ENCODE measurements at regions not wholly inside any gene's neighbourhood (a gene's known extent, or its start where the extent isn't known, plus 50 kb on each side); places are given as distances from the start of the nearest gene placed in this dataset.
A peak's percentile ranks its signal among the peaks of the same experiment; 100 is the strongest.
"Not testable (repeated sequence)": the region's sequence is repeated elsewhere in the genome, so short reads cannot be mapped to it uniquely, and the experiment has no call there.

DNA sequence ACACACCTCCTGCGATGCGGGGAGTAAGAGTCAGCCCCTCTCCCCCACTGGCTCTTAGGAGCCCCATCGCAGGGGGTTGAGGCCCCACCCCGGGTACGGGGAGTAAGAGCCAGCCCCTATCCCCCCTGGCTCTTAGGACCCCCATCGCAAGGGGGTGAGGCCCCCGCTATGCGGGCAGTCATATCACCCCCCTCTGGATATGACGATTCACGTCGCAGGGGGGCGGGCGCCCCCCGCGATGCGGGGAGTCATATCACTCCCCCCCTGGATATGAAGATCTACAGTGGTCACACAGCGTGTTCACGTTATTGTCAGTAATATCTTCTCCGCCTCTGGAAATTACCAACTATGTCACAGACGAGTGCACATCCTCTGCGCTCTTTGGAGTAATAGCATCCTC is 61.1 kb downstream of the DEFB131A start:
- not testable (repeated sequence) for H3K4me3 ChIP-seq (ENCODE audit: low read depth, low read length); H3K36me3 ChIP-seq; DNase-seq; H3K4me1 ChIP-seq; H3K27me3 ChIP-seq; H3K9me3 ChIP-seq

DNA sequence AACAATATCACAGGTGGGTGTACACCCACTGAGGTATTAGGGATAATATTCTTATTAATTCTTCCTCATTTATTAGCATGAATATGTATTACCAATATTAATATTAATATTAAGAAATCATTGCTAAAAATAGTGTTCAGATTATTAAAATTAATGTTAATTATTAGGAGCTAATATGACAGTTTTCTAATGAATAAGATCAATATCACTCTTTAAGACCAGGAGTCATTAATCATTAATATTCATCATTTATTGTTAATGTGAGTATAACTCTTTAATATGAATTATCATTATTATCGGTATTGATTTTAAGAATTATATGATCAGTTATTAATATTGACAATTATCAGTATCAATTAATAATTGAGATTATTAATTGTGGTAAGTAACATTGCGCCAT is 62.5 kb downstream of the DEFB131A start:
- not testable (repeated sequence) for H3K36me3 ChIP-seq; H3K9me3 ChIP-seq; H3K27me3 ChIP-seq; H3K4me3 ChIP-seq (ENCODE audit: low read depth, low read length); H3K4me1 ChIP-seq; DNase-seq

DNA sequence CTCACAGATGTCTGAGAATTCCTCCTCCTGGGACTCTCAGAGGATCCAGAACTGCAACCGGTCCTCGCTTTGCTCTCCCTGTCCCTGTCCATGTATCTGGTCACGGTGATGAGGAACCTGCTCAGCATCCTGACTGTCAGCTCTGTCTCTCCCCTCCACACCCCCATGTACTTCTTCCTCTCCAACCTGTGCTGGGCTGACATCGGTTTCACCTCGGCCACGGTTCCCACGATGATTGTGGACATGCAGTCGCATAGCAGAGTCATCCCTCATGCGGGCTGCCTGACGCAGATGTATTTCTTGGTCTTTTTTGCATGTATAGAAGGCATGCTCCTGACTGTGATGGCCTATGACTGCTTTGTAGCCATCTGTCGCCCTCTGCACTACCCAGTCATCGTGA is 68.7 kb downstream of the DEFB131A start:
- not testable (repeated sequence) for H3K9me3 ChIP-seq

DNA sequence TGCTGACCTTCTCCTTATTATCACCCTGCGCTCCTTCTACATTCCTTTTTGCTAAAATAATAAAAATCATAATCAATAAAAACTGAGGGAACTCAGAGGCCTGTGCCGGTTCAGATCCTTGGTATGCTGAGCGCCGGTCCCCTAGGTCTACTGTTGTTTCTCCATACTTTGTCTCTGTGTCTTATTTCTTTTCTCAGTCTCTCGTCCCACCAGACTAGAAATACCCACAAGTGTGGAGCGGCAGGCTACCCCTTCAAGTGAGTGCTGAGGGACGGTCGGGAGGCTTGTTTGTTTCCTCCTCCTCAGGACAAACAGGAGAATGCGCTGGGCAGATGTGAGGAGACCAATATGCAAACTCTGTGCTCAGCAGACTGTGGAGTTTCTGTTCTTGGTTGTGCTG is 75.4 kb downstream of the DEFB131A start:
- not testable (repeated sequence) for H3K4me1 ChIP-seq; H3K4me3 ChIP-seq (ENCODE audit: low read depth, low read length); DNase-seq; H3K36me3 ChIP-seq; H3K27me3 ChIP-seq; H3K9me3 ChIP-seq

More for the DNA sequence above, 68.7 kb downstream of the DEFB131A start:
- not testable (repeated sequence) for DNase-seq; H3K36me3 ChIP-seq; H3K4me3 ChIP-seq (ENCODE audit: low read depth, low read length); H3K4me1 ChIP-seq; H3K27me3 ChIP-seq

- not testable (repeated sequence) for DNase-seq; H3K36me3 ChIP-seq; H3K4me1 ChIP-seq; H3K27me3 ChIP-seq; H3K9me3 ChIP-seq; H3K4me3 ChIP-seq (ENCODE audit: low read depth, low read length)
Measured at GRCh38 chr4:9522903-9523302, 78.7 kb downstream of the DEFB131A start.

GRCh38 chr4:9524406-9524805 is 80.2 kb downstream of the DEFB131A start:
- not testable (repeated sequence) for DNase-seq; H3K4me1 ChIP-seq; H3K27me3 ChIP-seq; H3K9me3 ChIP-seq; H3K4me3 ChIP-seq (ENCODE audit: low read depth, low read length); H3K36me3 ChIP-seq

- not testable (repeated sequence) for H3K27me3 ChIP-seq, H3K4me1 ChIP-seq, H3K36me3 ChIP-seq, H3K9me3 ChIP-seq
- DNase-seq = peak; percentile 77
- TF ChIP-seq, protein P1, sequence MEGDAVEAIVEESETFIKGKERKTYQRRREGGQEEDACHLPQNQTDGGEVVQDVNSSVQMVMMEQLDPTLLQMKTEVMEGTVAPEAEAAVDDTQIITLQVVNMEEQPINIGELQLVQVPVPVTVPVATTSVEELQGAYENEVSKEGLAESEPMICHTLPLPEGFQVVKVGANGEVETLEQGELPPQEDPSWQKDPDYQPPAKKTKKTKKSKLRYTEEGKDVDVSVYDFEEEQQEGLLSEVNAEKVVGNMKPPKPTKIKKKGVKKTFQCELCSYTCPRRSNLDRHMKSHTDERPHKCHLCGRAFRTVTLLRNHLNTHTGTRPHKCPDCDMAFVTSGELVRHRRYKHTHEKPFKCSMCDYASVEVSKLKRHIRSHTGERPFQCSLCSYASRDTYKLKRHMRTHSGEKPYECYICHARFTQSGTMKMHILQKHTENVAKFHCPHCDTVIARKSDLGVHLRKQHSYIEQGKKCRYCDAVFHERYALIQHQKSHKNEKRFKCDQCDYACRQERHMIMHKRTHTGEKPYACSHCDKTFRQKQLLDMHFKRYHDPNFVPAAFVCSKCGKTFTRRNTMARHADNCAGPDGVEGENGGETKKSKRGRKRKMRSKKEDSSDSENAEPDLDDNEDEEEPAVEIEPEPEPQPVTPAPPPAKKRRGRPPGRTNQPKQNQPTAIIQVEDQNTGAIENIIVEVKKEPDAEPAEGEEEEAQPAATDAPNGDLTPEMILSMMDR (IDR thresholded peaks at IDR 0.05; ENCODE audit: low read depth, low read length) = peak; percentile 40
- peak overlapping the region; percentile 46 for H3K4me3 ChIP-seq (ENCODE audit: low read depth, low read length)
Measured at GRCh38 chr4:9532134-9532862, 88.1 kb downstream of the DEFB131A start.

GRCh38 chr4:9532863-9533192 is 88.6 kb downstream of the DEFB131A start:
- not testable (repeated sequence) for H3K27me3 ChIP-seq; H3K4me1 ChIP-seq; H3K4me3 ChIP-seq (ENCODE audit: low read depth, low read length); H3K9me3 ChIP-seq; H3K36me3 ChIP-seq; DNase-seq

- H3K9me3 ChIP-seq; H3K36me3 ChIP-seq; H3K27me3 ChIP-seq; DNase-seq; H3K4me3 ChIP-seq (ENCODE audit: low read depth, low read length); H3K4me1 ChIP-seq: not testable (repeated sequence)
Measured at GRCh38 chr4:9537101-9537500, 92.9 kb downstream of the DEFB131A start.

DNA sequence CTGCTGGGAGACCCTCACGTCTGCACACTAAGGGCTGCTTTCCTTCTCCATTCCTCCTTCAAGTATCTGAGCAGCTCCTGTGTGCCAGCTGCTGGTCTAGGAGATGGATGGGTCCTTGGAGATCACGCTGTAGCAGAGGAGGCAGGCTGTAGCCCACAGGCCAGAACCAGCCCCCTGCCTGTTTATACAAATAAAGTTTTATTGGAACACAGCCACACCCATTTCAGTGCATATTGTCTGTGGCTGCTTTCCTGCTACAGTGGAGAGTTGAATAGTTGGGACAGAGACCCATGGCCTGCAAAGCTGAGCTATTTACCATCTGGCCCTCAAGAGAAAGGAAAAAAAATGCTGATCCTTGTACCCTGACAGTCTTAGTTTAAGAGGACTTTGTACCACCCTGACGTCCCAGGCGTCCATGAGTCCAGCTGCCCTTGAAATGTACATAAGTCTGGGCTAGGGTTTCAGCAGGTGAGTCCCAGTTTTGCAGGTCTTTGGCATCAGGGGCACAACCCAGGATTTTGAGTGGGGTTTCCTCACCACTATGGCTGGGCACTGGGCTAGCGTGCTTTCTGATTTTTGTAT is 95.8 kb downstream of the DEFB131A start:
- not testable (repeated sequence) for H3K9me3 ChIP-seq; H3K4me3 ChIP-seq (ENCODE audit: low read depth, low read length); H3K36me3 ChIP-seq; H3K4me1 ChIP-seq; H3K27me3 ChIP-seq; DNase-seq

DNA sequence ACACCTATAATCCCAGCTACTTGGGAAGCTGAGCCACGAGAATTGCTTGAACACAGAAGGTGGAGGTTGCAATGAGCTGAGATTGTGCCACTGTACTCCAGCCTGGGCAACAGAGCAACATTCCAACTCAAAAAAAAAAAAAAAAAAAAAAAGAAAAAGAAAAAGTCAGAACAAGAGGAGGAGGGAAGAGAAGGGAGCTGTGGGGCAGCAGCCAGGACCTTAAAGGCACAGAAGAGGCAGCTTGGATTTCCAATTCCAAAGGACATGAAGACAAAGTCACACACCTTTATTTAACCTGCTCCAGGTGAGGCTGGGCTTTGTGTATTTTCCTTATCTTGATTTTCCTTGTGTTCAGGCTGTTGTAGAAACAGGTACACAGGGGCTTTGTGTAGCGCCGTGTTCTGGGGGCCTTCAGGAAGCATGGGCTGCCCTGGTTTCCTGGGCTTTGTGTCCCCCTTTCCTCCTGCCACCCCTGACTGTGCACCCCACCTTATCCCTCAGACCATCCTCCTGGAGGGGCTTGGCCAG is 97.2 kb downstream of the DEFB131A start:
- not testable (repeated sequence) for H3K9me3 ChIP-seq; H3K4me1 ChIP-seq; H3K36me3 ChIP-seq; H3K4me3 ChIP-seq (ENCODE audit: low read depth, low read length); H3K27me3 ChIP-seq; DNase-seq

DNA sequence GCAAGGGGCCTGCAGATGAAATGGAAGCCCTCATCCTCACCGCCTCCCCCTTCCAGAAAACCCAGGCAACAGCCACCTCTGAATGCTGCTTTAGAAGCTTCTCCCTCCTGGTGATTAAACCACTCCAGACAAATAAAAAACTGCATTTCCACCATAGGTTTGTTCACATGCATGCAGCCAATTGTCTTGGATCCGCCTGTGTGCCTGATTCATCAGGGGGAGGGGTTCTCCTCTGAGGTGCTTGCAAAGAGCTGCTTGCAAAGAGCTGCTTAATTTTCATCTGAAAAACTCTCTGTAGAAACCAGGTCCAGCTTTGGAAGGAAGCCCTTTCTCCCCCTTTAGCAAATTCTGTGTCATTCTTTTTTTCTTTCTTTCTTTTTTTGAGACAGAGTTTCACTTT is 100.6 kb downstream of the DEFB131A start:
- H3K4me3 ChIP-seq (ENCODE audit: low read depth, low read length); H3K27me3 ChIP-seq; DNase-seq; H3K4me1 ChIP-seq; H3K9me3 ChIP-seq; H3K36me3 ChIP-seq: not testable (repeated sequence)

DNA sequence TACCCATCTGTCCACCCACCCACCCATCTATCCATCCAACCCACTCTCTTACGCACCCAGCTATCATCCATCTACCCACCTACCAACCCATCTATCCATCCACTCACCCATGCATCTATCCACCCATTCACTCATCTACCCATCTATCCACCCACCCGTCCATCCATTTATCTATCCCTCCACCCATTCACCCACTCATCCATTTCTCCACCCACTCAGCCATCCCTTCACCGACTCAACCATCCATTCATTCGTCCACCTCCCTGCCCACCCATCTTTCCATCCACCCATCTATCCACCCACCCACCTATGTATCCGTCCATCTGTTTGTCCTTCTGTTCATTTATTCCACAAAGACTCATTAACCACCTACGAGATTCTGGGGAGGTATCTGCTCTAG is 103.3 kb downstream of the DEFB131A start:
- not testable (repeated sequence) for DNase-seq; H3K4me3 ChIP-seq (ENCODE audit: low read depth, low read length); H3K4me1 ChIP-seq

DNA sequence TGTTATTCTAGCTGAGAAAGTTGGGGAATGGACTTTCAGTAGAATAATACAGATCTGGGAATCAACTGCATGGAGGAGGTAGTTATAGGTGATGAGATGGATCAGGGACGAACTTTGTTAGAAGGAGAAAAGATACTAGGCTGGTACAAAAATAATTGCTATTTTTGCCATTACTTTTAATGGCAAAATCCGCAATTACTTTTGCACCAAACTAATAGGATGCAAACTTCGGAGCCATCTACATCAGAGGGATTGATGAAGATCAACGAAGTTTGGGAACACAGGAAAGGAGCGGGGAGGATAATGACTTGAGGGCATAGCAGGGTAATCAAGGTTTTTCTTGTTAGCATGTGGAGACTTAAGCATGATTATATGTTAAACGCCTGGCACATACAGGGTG is 111.9 kb downstream of the DEFB131A start:
- H3K36me3 ChIP-seq; H3K4me3 ChIP-seq (ENCODE audit: low read depth, low read length); H3K4me1 ChIP-seq; H3K9me3 ChIP-seq; H3K27me3 ChIP-seq; DNase-seq: not testable (repeated sequence)

More for the DNA sequence above, 103.3 kb downstream of the DEFB131A start:
- not testable (repeated sequence) for H3K36me3 ChIP-seq, H3K9me3 ChIP-seq, H3K27me3 ChIP-seq

Measured in BE2C (cell line).